Ectodermal cell (in vitro differentiated cells): ENCODE measurements at regions not wholly inside any gene's neighbourhood (a gene's known extent, or its start where the extent isn't known, plus 50 kb on each side); places are given as distances from the start of the nearest gene placed in this dataset.

Experiments
- H3K27ac ChIP-seq: 2 replicates; pipeline ENCODE4 v1.7.0; 2013; ENCODE audit warnings: mild to moderate bottlenecking, low read depth, low read length; ENCODE audit not compliant: insufficient read depth, poor library complexity, severe bottlenecking
- H3K27me3 ChIP-seq: 2 replicates; pipeline ENCODE4 v1.7.0; 2013; ENCODE audit warnings: mild to moderate bottlenecking, low read length; ENCODE audit not compliant: insufficient read depth, control insufficient read depth, poor library complexity, severe bottlenecking
- H3K36me3 ChIP-seq: one replicate; pipeline ENCODE4 v1.7.0; 2013; ENCODE audit warnings: low read length; ENCODE audit not compliant: control insufficient read depth, insufficient read depth
- H3K4me1 ChIP-seq: one replicate; pipeline ENCODE4 v1.7.0; 2013; ENCODE audit warnings: low read length; ENCODE audit not compliant: control insufficient read depth, insufficient read depth
- H3K4me3 ChIP-seq: 2 replicates; pipeline ENCODE4 v1.7.0; 2013; ENCODE audit warnings: low read depth, low read length, control low read depth; ENCODE audit not compliant: insufficient read depth
- H3K9me3 ChIP-seq: 2 replicates; pipeline ENCODE4 v1.7.0; 2013; ENCODE audit warnings: mild to moderate bottlenecking, low read length, moderate library complexity; ENCODE audit not compliant: control insufficient read depth
- WGBS, 2 experiments: methylation state at CpG; one replicate each; pipeline ENCODE4 v1.1.7; 2013; ENCODE audit warnings: missing lambda C conversion rate in 2 of 2; 5-methylcytosine and 5-hydroxymethylcytosine counted together

DNA sequence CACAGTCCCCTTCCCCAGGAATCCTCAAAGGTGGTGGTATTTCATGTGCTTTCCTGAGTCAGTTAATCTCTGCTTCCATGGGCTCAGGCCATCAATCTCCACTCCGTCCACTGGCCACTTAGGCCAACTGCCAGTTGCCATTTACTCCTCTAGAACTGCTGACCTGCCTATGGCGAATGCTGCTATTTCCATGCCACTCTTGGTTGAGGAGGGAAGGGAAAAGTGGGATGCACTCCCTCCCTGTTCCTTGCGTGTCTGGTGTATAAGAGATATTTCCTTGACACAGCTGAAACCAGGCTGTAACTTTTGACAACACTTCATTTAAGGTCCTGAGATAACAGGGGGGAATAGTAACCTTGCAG lies 261.5 kb downstream of the MREG start:
- WGBS, 2 experiments: 93 to 95% methylated on average over 3 of the region's 3 CpGs
- Histone ChIP-seq H3K4me1 (no peaks in the 10 kb centered on the region), H3K36me3 (no peaks in the 10 kb centered on the region), H3K4me3 (no peak overlapping the region), H3K9me3 (no peaks in the 10 kb centered on the region), H3K27ac (no peak overlapping the region), H3K27me3 (no peaks in the 10 kb centered on the region)

DNA sequence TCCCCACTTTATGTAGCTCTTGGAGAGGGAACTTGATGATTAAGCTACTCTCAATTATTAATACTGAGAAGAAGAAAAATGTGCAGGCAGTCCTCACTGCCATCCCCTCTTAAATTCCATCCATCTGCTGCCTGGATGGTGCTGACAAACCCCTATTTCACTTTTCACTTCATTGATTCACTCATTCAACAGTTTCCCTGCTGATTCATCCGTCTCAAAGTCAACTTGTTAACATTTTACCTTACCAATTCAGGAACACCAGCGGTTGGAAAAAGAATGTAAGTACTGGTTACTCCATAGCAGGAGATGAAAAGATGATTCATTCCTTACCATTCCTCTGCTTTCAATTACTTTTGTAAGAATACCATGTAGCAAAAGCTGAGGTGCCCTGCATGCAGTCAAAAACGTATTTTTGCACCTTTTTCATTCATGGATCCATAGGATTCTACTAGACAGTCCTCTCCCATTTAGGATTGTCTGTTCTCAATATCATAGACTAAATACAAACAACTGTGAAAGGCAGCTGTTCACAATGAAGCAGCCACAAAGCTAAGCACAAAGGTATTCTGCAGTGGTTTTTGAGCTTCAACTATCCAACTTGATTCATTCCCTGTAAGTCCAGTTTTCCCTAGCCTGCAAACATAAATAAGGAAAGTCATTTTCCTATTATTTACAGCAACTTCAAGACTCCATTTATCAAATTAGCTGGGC lies 262.0 kb downstream of the MREG start:
- Histone ChIP-seq H3K27me3 (no peaks in the 10 kb centered on the region), H3K36me3 (no peaks in the 10 kb centered on the region), H3K4me1 (no peaks in the 10 kb centered on the region), H3K4me3 (no peak overlapping the region), H3K9me3 (no peaks in the 10 kb centered on the region), H3K27ac (no peak overlapping the region)
- WGBS, 2 experiments: 82 to 88% methylated on average over 3 of the region's 3 CpGs

DNA sequence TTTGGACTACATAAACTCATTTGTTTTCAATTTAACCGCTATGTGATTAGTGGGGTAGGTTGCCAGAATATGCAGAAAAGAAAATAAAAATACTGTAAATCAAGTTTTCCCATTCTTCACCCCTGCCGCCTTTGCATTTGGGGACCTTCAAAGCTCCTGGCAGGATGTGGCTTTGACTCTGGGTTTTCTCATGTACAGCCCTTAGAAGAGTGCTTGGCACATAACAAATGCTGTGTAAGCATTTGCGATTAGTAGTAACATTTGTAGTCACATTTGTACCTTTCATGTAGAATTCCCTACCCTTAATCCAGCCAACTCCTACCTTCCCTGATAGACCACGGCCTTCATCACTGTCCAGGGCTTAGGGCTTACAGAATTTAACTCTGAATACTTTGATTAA lies 262.6 kb downstream of the MREG start:
- WGBS, 2 experiments: 93 to 100% methylated on average over 3 to 4 of the region's 4 CpGs
- H3K9me3 ChIP-seq: no peaks in the 10 kb centered on the region
- H3K4me3 ChIP-seq: no peak overlapping the region
- no peaks in the 10 kb centered on the region for H3K36me3 ChIP-seq
- no peak overlapping the region for H3K27ac ChIP-seq
- no peaks in the 10 kb centered on the region for H3K4me1 ChIP-seq
- H3K27me3 ChIP-seq: no peaks in the 10 kb centered on the region

DNA sequence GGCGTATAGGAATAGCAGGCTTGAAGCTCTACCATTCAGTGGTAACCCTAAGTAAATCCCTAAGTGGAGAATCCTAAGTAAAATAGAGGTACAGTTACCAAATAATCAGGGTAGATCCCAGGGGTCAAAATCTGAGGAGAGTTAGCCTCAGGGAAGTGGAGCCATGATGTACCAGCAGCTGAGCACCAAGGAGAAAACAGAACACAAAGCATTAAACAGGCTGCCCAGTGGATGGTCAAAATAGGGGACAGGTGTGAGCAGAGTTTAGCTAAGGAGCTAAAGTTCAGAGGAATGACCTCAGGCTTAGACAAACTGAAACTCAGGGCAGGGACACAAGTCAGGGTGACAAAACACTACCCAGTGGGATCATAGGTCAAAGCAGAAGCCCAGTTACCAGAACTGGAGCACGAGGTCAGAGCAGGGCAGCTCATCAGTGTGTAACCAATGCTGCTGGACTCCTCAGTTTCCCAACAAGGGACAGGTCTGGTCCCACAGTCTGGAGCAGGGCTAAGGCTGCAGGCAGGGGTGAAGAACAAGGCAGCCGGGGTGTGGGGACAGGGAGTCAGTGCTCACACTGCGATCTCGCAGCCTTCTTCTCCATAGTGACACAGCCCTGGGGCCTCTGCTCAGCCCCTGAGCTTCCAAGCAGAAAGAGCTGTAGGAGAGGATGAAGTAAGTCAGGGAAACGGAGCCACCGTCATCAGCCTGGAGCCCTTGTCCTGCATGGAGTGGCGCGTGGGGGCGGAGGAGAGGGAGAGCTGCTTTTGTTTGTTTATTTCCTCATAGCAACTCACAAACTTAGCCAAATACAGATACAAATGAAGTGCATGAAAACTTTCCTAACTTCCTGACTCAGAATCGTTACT lies 264.0 kb downstream of the MREG start:
- Histone ChIP-seq H3K36me3 (no peaks in the 10 kb centered on the region), H3K4me1 (no peaks in the 10 kb centered on the region), H3K9me3 (no peaks in the 10 kb centered on the region), H3K27ac (no peak overlapping the region), H3K27me3 (no peaks in the 10 kb centered on the region), H3K4me3 (no peak overlapping the region)
- 94 to 96% methylated on average over 11 of the region's 11 CpGs for WGBS, 2 experiments

DNA sequence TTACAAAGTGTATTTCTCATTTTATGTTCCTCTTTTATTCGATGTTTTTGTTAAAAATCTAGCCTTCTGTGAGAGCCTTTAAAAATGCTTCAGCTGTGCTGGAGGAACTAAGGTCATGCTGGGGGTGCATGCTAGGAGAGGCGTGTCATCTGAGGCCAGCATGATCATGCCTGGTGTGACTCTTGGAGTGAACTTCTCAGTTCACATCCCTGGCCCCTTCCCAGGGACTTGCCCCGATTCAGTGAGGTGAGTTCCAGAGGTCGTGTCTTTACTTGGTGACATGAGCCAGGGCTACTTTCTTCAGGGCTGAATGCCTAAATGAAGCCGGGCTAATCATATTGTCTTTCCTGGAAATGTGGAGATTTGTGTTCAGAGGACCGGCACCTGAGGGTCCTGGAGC lies 264.9 kb downstream of the MREG start:
- Histone ChIP-seq H3K4me1 (no peaks in the 10 kb centered on the region), H3K36me3 (no peaks in the 10 kb centered on the region), H3K27me3 (no peaks in the 10 kb centered on the region), H3K9me3 (no peaks in the 10 kb centered on the region), H3K4me3 (no peak overlapping the region), H3K27ac (no peak overlapping the region)
- WGBS, 2 experiments: 64 to 65% methylated on average over 6 of the region's 6 CpGs

DNA sequence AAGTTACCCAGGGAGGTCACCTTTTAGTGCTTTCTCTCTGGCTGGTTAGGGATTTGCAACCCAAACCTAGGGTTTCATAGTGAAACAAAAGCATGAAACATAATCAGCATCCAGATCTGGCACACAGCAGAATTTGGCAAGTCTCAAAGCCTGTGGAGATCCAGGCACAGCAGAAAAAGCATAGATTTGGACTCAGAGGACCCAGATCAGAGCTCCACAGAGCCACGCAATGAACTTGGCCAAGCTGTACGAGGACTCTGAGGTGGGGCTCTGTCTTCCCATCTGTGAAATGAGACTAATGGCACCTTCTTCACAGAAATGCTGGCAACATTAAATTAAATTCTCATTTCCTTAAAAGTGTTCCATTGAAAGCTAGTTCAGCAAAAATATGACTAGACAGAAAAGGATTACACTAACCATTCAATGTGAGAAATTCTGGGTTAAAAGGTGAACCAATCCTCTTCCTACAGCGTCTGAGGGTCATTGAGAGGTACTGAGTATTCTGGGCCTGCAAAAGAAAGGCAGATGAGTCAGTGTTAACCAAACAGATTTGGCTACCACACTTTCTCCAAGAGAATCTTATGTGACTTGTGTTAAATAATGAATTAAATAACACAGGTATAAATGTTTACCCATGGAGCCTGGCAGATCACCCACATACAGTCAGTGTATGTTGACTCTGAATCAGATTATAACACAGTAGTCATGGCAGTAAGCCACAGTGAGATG lies 266.3 kb downstream of the MREG start:
- Histone ChIP-seq H3K27ac (no peak overlapping the region), H3K27me3 (no peaks in the 10 kb centered on the region), H3K36me3 (no peaks in the 10 kb centered on the region), H3K4me3 (no peak overlapping the region), H3K9me3 (no peaks in the 10 kb centered on the region), H3K4me1 (no peaks in the 10 kb centered on the region)
- WGBS, 2 experiments: 89 to 97% methylated on average over 3 of the region's 3 CpGs

DNA sequence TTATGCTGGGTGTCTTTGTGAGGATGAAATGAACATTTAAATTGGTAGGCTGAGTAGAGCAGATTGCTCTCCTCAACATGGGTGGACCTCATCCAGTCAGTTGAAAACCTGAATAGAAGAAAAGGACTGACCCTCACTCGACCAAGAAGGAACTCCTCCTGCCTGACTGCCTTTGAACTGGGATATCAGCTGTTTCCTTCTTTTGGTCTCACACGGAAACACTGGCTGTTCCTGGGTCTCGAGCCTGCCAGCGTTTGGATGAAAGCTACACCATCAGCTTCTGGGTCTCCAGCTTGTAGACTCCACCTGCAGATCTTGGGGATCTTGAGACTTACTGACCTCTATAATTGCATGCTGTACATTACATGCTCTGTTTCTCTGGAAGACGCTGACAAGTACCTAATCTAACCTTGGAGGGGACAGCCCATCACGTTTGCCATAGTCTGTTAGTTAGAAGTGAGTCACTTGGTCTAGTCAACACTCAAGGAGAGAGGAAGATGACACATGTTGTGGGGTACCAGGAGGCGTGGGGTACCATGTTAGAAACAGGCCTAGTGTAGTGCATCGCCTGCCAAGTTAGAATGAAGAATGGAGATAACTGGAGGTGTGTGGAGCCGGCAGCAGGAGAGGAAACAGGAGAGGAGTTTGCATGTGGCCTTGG lies 267.0 kb downstream of the MREG start:
- Histone ChIP-seq H3K4me1 (no peaks in the 10 kb centered on the region), H3K4me3 (no peak overlapping the region), H3K27ac (no peak overlapping the region), H3K27me3 (no peaks in the 10 kb centered on the region), H3K36me3 (no peaks in the 10 kb centered on the region), H3K9me3 (no peaks in the 10 kb centered on the region)
- WGBS, 2 experiments: 92 to 93% methylated on average over 9 of the region's 9 CpGs

DNA sequence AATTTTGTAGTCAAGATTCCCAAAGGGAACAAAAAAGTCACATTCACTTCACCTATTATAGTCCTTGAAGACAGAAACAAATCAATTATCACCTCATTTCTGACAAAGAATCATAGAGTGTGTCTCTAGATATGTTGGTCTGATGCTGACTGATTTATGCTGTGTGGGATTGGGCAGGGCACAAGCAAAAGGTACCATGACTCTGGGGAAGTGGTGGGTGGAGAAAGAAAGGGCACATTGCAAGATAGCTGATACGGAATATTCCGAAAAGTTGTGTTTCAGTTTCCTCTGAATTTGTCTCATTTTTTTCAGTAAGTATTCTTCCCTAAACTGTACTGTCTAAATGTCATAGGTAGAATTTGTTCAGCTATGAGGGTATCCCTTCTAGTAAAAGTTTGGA lies 268.0 kb downstream of the MREG start:
- Histone ChIP-seq H3K4me3 (no peak overlapping the region), H3K27ac (no peak overlapping the region), H3K9me3 (no peaks in the 10 kb centered on the region), H3K27me3 (no peaks in the 10 kb centered on the region), H3K4me1 (no peaks in the 10 kb centered on the region), H3K36me3 (no peaks in the 10 kb centered on the region)
- WGBS, 2 experiments: 93% methylated on average over 2 of the region's 2 CpGs

DNA sequence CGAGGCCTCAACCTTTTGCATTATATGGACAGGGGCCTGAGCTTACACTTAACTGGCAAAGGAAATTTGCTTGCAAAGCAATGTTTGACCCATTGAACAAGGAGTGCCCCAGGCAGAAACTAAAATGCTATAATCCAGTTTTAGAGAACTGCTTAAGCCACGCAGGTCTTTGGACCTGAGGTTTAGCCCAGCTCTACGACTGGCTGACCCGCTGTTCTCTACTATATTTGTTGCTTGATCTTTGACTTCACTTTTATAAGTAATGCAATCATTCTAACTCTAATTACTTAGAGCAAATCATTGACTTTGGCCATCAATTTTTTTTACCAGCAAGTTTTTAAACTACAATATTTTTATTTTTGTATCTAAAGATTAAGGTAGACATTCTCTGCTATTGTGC lies 268.8 kb downstream of the MREG start:
- Histone ChIP-seq H3K27me3 (no peaks in the 10 kb centered on the region), H3K4me3 (no peak overlapping the region), H3K27ac (no peak overlapping the region), H3K4me1 (no peaks in the 10 kb centered on the region), H3K36me3 (no peaks in the 10 kb centered on the region), H3K9me3 (no peaks in the 10 kb centered on the region)
- WGBS, 2 experiments: 93 to 94% methylated on average over 4 of the region's 4 CpGs

DNA sequence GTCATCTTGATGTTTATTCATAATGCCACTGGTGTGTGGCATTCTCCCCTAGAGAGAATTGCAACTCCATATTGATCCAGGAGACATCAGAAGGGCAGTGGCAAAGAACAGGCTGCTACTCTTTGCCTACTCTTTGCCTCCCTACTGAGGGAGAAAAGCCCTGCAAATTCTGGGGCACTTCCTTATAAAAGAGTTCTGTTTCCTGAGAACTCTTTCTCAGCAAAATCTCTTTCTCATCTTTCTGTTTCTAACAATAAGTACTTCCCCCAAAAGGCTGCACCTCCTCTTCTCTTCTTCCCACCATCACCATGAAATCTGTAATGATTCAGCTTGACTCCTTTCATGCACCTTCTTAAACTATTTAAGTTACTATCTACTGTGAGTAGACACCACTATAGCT lies 270.3 kb downstream of the MREG start:
- Histone ChIP-seq H3K4me1 (no peaks in the 10 kb centered on the region), H3K9me3 (no peaks in the 10 kb centered on the region)

More for the DNA sequence above, 270.3 kb downstream of the MREG start:
- H3K36me3 ChIP-seq: no peaks in the 10 kb centered on the region
- no peak overlapping the region for H3K27ac ChIP-seq
- no peak overlapping the region for H3K4me3 ChIP-seq
- H3K27me3 ChIP-seq: no peaks in the 10 kb centered on the region
